Nephron (organoid): ENCODE measurements at regions not wholly inside any gene's neighbourhood (a gene's known extent, or its start where the extent isn't known, plus 50 kb on each side); places are given as distances from the start of the nearest gene placed in this dataset.

Experiments
- H3K27ac Mint-ChIP-seq, 3 experiments: 2 replicates each; pipeline ENCODE4 v1.8.0; 2020; ENCODE audit warnings: mixed read lengths in 3 of 3, mild to moderate bottlenecking in 2 of 3, moderate library complexity in 1 of 3
- H3K27me3 Mint-ChIP-seq: 2 replicates; pipeline ENCODE4 v1.8.0; 2021; ENCODE audit warnings: low read depth, mild to moderate bottlenecking, moderate library complexity, mixed read lengths
- H3K36me3 Mint-ChIP-seq: 2 replicates; pipeline ENCODE4 v1.8.0; 2020; ENCODE audit warnings: low read depth, mixed read lengths
- H3K4me1 Mint-ChIP-seq: 2 replicates; pipeline ENCODE4 v1.8.0; 2020; ENCODE audit warnings: mixed read lengths
- H3K4me3 Mint-ChIP-seq, 3 experiments: 2 replicates each; pipeline ENCODE4 v1.8.0; 2020; ENCODE audit warnings: mild to moderate bottlenecking in 3 of 3, mixed read lengths in 3 of 3, moderate library complexity in 2 of 3
- H3K9me3 Mint-ChIP-seq: 2 replicates; pipeline ENCODE4 v1.8.0; 2020; ENCODE audit warnings: mixed read lengths
- TF ChIP-seq, protein P1 (sequence below), 3 experiments: fragments of 200-600 bp; sonication (generic); IDR thresholded peaks; one replicate each; pipeline ENCODE4 v1.5.0; 2021; ENCODE audit warnings: antibody characterized with exemption in 3 of 3; ENCODE audit not compliant: unreplicated experiment in 3 of 3

DNA sequence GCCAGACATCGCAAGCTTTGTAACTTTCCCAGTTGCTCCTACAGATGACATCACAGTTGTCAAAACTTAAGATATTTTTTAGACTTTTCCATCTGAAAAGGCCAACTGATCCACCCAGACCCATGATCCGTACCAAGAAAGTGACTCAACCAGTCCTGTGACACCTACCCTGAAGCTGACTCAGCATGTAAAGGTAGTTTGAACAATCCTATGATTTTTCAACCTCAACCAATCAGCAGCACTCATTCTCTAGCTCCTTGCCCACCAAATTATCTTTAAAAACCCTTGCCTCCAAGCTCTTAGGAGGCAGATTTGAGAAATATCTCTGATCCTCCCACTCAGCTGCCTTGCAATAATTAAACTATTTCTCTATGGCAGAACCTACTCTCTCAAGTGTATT lies 1686.7 kb upstream of the LRRTM1 start:
- no peaks in the 10 kb centered on the region for H3K4me1 Mint-ChIP-seq
- no peak overlapping the region for H3K4me3 Mint-ChIP-seq
- no peaks in the 10 kb centered on the region for H3K27me3 Mint-ChIP-seq
- TF ChIP-seq, protein P1, sequence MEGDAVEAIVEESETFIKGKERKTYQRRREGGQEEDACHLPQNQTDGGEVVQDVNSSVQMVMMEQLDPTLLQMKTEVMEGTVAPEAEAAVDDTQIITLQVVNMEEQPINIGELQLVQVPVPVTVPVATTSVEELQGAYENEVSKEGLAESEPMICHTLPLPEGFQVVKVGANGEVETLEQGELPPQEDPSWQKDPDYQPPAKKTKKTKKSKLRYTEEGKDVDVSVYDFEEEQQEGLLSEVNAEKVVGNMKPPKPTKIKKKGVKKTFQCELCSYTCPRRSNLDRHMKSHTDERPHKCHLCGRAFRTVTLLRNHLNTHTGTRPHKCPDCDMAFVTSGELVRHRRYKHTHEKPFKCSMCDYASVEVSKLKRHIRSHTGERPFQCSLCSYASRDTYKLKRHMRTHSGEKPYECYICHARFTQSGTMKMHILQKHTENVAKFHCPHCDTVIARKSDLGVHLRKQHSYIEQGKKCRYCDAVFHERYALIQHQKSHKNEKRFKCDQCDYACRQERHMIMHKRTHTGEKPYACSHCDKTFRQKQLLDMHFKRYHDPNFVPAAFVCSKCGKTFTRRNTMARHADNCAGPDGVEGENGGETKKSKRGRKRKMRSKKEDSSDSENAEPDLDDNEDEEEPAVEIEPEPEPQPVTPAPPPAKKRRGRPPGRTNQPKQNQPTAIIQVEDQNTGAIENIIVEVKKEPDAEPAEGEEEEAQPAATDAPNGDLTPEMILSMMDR (IDR thresholded peaks at IDR 0.05; ENCODE audit: unreplicated experiment in 3 of 3): no peak
- peak overlapping the region in 1 of 3 experiments; percentile 81 for H3K27ac Mint-ChIP-seq
- peaks cover 2% of the 10 kb centered on the region for H3K9me3 Mint-ChIP-seq
- H3K36me3 Mint-ChIP-seq: no peaks in the 10 kb centered on the region

DNA sequence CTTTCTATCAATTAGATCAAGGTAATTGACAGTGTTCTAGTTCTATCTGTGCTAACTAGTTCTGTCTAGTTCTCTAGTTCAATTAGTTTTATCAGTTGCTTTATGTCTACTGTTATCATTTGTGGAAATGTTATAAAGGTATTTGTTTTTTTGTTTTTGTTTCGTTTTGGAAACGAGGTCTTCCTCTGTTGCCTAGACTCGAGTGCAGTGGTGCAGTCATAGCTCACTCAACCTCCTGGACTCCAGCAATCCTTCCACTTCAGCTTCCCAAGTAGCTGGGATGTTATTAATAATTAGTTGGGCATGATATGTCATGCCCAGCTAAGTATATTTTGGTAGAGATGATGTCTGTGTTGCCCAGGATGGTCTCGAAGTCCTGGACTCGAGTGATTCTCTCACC lies 1682.8 kb upstream of the LRRTM1 start:
- TF ChIP-seq, protein P1 (IDR thresholded peaks at IDR 0.05; ENCODE audit: unreplicated experiment in 3 of 3): no peak
- no peaks in the 10 kb centered on the region for H3K27me3 Mint-ChIP-seq
- H3K4me1 Mint-ChIP-seq: no peaks in the 10 kb centered on the region
- peaks cover 7% of the 10 kb centered on the region for H3K9me3 Mint-ChIP-seq
- no peak overlapping the region for H3K27ac Mint-ChIP-seq
- H3K36me3 Mint-ChIP-seq: no peaks in the 10 kb centered on the region
- H3K4me3 Mint-ChIP-seq: no peak overlapping the region

DNA sequence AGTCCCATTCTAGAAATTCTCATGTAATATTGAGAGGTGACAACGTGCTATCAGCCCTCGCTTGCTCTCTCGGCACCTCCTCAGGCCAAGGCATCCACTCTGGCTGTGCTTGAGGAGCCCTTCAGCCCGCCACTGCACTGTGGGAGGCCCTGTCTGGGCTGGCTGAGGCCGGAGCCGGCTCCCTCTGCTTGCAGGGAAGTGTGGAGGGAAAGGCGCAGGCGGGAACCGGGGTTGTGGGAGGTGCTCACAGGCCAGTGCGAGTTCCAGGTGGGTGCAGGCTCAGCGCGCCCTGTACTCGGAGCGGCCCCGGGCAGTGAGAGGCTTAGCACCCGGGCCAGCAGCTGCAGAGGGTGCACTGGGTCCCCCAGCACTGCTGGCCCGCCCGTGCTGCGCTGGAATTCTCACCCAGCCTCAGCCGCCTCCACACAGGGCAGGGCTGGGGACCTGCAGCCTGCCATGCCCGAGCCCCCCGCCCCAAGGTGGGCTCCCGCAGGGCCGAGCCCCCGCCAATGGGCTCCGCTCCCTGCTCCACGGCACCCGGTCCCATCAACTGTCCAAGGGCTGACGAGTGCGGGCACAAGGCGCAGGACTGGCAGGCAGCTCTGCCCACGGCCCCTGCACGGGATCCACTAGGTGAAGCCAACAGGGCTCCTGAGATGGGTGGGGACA lies 1680.6 kb upstream of the LRRTM1 start:
- H3K9me3 Mint-ChIP-seq: peaks cover 4% of the 10 kb centered on the region
- TF ChIP-seq, protein P1 (IDR thresholded peaks at IDR 0.05; ENCODE audit: unreplicated experiment in 3 of 3): no peak
- H3K4me3 Mint-ChIP-seq: no peak overlapping the region
- no peaks in the 10 kb centered on the region for H3K27me3 Mint-ChIP-seq
- no peak overlapping the region for H3K27ac Mint-ChIP-seq
- H3K4me1 Mint-ChIP-seq: no peaks in the 10 kb centered on the region
- no peaks in the 10 kb centered on the region for H3K36me3 Mint-ChIP-seq

DNA sequence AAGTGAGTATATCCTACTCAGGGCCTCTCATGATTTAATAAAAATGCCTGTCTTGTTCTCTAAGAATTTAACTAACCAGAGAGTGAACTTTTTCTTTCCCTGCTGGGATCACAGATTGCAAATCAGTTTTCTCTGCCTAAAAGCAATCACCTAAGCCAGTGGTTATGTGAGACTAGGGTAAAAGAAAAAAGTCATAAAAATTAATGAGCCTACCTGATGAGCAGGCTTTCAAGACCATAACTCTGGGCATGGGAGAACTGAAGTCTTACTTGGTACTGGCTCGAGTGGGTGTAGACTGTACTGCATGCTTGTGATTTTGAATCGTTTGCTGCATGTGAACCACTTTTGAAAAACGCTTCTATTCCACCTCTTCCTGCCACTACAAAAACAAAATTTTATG lies 1677.0 kb upstream of the LRRTM1 start:
- Mint-ChIP-seq H3K4me3 (no peak overlapping the region), H3K9me3 (peaks cover 4% of the 10 kb centered on the region), H3K27me3 (no peaks in the 10 kb centered on the region), H3K36me3 (no peaks in the 10 kb centered on the region), H3K4me1 (no peaks in the 10 kb centered on the region), H3K27ac (peak overlapping the region; percentile 29 to 81 (median 41))
- TF ChIP-seq, protein P1 (IDR thresholded peaks at IDR 0.05; ENCODE audit: unreplicated experiment in 3 of 3): no peak

DNA sequence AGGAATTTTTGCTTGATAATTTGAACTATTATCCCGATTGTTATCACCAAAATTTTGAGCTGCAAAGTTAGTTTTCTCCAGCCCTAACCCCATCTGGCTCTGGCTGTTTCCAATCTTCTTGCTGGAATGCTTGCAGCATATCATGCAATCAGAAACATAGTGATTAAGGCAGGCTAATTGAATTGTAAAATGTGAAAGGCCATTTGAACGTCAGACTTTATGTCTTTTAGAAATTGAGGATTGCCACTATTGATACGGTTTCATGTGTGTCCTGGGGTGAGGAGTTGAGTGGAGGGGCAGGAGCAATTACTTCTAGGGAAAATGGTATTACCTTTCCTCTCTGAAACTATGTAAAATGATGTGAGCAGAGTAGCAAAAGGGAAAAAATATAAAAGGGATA lies 1674.5 kb upstream of the LRRTM1 start:
- TF ChIP-seq, protein P1 (IDR thresholded peaks at IDR 0.05; ENCODE audit: unreplicated experiment in 3 of 3): no peak
- Mint-ChIP-seq H3K9me3 (no peaks in the 10 kb centered on the region), H3K27me3 (no peaks in the 10 kb centered on the region), H3K27ac (peak overlapping the region in 1 of 3 experiments; percentile 7), H3K4me1 (no peaks in the 10 kb centered on the region), H3K36me3 (no peaks in the 10 kb centered on the region), H3K4me3 (no peak overlapping the region)

DNA sequence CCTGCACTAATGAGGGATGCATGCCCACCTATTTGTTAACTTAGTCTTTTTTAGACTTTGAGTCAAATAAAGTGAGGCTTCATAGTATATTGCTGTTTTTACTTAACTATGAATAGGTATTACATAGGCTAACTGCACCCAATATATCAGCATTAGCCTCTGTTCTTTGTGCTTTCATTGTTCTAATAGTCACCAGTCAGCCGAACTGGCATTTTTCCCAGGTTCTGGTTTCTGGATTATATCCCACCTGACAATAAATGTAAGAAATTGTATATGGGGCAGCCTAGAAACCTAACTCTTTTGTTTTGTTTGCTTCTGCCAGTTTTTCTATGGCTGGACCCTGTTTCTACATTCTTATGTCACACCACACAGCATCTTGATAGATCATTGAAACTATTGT lies 1672.4 kb upstream of the LRRTM1 start:
- Mint-ChIP-seq H3K36me3 (no peaks in the 10 kb centered on the region), H3K27ac (no peak overlapping the region), H3K9me3 (no peaks in the 10 kb centered on the region), H3K4me3 (no peak overlapping the region), H3K4me1 (no peaks in the 10 kb centered on the region), H3K27me3 (no peaks in the 10 kb centered on the region)
- TF ChIP-seq, protein P1 (IDR thresholded peaks at IDR 0.05; ENCODE audit: unreplicated experiment in 3 of 3): no peak
